ENCODE measurements at regions not wholly inside any gene's neighbourhood (a gene's known extent, or its start where the extent isn't known, plus 50 kb on each side); places are given as distances from the start of the nearest gene placed in this dataset.

DNA sequence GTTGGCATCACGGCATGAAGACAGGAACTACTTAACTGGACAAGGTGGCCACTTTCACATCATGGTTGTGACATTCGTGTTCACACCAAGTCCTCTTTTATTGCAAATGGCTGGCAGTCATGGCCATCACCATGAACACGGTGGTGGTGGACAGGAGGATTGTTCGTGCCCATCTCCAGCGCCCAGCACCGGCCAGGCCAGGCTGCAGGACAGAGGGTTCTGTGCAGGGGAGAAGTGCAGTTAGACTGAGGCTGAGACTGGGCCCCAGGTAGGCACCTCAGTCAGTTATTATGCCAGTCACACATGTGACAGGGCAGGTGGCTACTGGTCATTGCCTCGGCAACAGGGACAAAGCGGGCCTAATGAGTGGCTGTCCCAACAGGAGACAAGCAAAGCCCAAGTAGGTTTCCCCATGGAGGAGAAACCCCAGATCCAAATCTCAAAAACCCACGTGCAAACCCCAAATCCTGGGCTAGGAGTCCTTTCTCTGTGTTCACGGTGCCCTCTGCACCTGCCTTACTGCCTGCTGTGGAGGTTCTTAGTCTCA lies 468.1 kb upstream of the MYT1L start:
- H3K36me3 ChIP-seq (ENCODE audit: insufficient read depth, low read length), result no peaks in the 10 kb centered on the region
- no peaks in the 10 kb centered on the region for H3K4me1 Mint-ChIP-seq
- H3K27ac ChIP-seq (ENCODE audit: low read depth, low read length), result no peak overlapping the region
- ChIA-PET POLR2A (no interaction called here), CTCF (no interaction called here)
- peaks cover 0 to 5% (median 0%) of the 10 kb centered on the region in 5 donors for H3K9me3 Mint-ChIP-seq
- no peaks in the 10 kb centered on the region for H3K27me3 Mint-ChIP-seq
- no peak overlapping the region for H3K4me3 ChIP-seq (ENCODE audit: low read length)
- no peaks in the 10 kb centered on the region for H3K9me3 ChIP-seq (ENCODE audit: low read length)
- H3K36me3 Mint-ChIP-seq, result no peaks in the 10 kb centered on the region
- H3K4me3 Mint-ChIP-seq, result no peak overlapping the region
- no peak for DNase-seq
- no peaks in the 10 kb centered on the region for H3K27me3 ChIP-seq (ENCODE audit: insufficient read depth, low read length, poor library complexity, severe bottlenecking)
- H3K27ac Mint-ChIP-seq, result no peak overlapping the region
- no peaks in the 10 kb centered on the region for H3K4me1 ChIP-seq (ENCODE audit: insufficient read depth, low read length)

DNA sequence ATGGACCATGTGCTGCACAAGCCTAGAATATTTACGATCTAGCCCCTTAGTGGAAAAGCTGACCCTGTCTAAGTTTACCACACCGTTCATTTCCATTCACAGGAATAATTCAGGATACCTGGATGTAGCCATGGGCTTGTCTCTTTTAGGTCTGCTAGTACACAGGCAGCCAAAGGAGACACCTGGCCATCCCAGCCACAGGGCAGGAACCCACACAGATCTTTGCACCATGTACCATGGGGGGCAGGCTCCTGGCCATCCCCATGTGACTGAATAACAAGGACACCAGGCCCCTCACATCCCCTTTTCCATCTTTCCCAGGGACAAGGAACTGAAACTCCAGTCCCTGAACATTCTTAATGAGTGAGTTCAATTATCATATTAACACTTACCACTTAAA lies 467.3 kb upstream of the MYT1L start:
- Histone ChIP-seq H3K4me1 (ENCODE audit: insufficient read depth, low read length) (no peaks in the 10 kb centered on the region), H3K27me3 (ENCODE audit: insufficient read depth, low read length, poor library complexity, severe bottlenecking) (no peaks in the 10 kb centered on the region), H3K9me3 (ENCODE audit: low read length) (no peaks in the 10 kb centered on the region), H3K36me3 (ENCODE audit: insufficient read depth, low read length) (no peaks in the 10 kb centered on the region), H3K4me3 (ENCODE audit: low read length) (no peak overlapping the region), H3K27ac (ENCODE audit: low read depth, low read length) (no peak overlapping the region)
- no peaks in the 10 kb centered on the region for H3K4me1 Mint-ChIP-seq
- ChIA-PET CTCF (no interaction called here), POLR2A (no interaction called here)
- peaks cover 0 to 7% (median 0%) of the 10 kb centered on the region in 5 donors for H3K9me3 Mint-ChIP-seq
- no peak for DNase-seq
- H3K27ac Mint-ChIP-seq, result no peak overlapping the region
- no peaks in the 10 kb centered on the region for H3K36me3 Mint-ChIP-seq
- peaks cover 0 to 4% of the 10 kb centered on the region in 2 donors for H3K27me3 Mint-ChIP-seq
- H3K4me3 Mint-ChIP-seq, result no peak overlapping the region

DNA sequence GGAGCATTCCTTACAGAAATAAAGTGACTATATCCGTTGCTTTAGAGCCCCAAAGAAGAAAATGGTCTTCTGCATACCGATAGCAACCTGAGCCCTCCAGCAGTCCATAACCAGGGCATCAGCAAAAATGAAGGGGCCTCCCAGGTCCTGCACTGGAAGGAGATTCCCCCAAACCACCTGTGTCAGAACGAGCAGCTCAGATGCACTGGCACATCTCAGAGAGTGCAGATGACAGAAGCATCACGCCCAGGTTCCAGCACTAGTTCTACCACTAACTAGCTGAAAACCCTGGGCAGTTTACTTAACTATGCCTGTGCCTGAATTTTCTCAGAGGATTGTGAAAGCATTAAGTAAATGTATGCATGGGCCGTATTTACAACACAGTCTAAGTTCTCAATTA lies 466.7 kb upstream of the MYT1L start:
- no peak for DNase-seq
- ChIA-PET CTCF (no interaction called here), POLR2A (no interaction called here)
- H3K9me3 Mint-ChIP-seq, result peaks cover 0 to 7% (median 0%) of the 10 kb centered on the region in 5 donors
- Histone ChIP-seq H3K27ac (ENCODE audit: low read depth, low read length) (no peak overlapping the region), H3K9me3 (ENCODE audit: low read length) (no peaks in the 10 kb centered on the region), H3K4me1 (ENCODE audit: insufficient read depth, low read length) (no peaks in the 10 kb centered on the region), H3K36me3 (ENCODE audit: insufficient read depth, low read length) (no peaks in the 10 kb centered on the region), H3K4me3 (ENCODE audit: low read length) (no peak overlapping the region), H3K27me3 (ENCODE audit: insufficient read depth, low read length, poor library complexity, severe bottlenecking) (no peaks in the 10 kb centered on the region)
- no peaks in the 10 kb centered on the region for H3K4me1 Mint-ChIP-seq
- no peak overlapping the region for H3K4me3 Mint-ChIP-seq
- peaks cover 0 to 5% of the 10 kb centered on the region in 2 donors for H3K27me3 Mint-ChIP-seq
- H3K27ac Mint-ChIP-seq, result no peak overlapping the region
- no peaks in the 10 kb centered on the region for H3K36me3 Mint-ChIP-seq

- no peaks in the 10 kb centered on the region for H3K9me3 ChIP-seq (ENCODE audit: low read length)
- POLR2A ChIA-PET, result no interaction called here
Measured at GRCh38 chr2:2796207-2796606, 465.1 kb upstream of the MYT1L start.

GRCh38 chr2:2795438-2796091 lies 464.5 kb upstream of the MYT1L start:
- Histone ChIP-seq H3K36me3 (ENCODE audit: insufficient read depth, low read length) (no peaks in the 10 kb centered on the region), H3K27me3 (ENCODE audit: insufficient read depth, low read length, poor library complexity, severe bottlenecking) (no peaks in the 10 kb centered on the region), H3K4me3 (ENCODE audit: low read length) (no peak overlapping the region), H3K27ac (ENCODE audit: low read depth, low read length) (no peak overlapping the region), H3K4me1 (ENCODE audit: insufficient read depth, low read length) (no peaks in the 10 kb centered on the region), H3K9me3 (ENCODE audit: low read length) (no peaks in the 10 kb centered on the region)
- Mint-ChIP-seq H3K9me3 (peaks cover 0 to 6% (median 0%) of the 10 kb centered on the region in 5 donors), H3K27ac (no peak overlapping the region), H3K4me1 (no peaks in the 10 kb centered on the region), H3K27me3 (peaks cover 5% of the 10 kb centered on the region in 2 donors), H3K4me3 (no peak overlapping the region), H3K36me3 (no peaks in the 10 kb centered on the region)
- no peak for DNase-seq
- ChIA-PET CTCF (no interaction called here), POLR2A (no interaction called here)

More at GRCh38 chr2:2796207-2796606, 465.1 kb upstream of the MYT1L start:
- H3K27me3 ChIP-seq (ENCODE audit: insufficient read depth, low read length, poor library complexity, severe bottlenecking), result no peaks in the 10 kb centered on the region
- no peak overlapping the region for H3K27ac ChIP-seq (ENCODE audit: low read depth, low read length)
- Mint-ChIP-seq H3K4me3 (no peak overlapping the region), H3K27ac (no peak overlapping the region), H3K9me3 (peaks cover 0 to 7% (median 0%) of the 10 kb centered on the region in 5 donors), H3K36me3 (no peaks in the 10 kb centered on the region), H3K4me1 (no peaks in the 10 kb centered on the region), H3K27me3 (peaks cover 1 to 5% of the 10 kb centered on the region in 2 donors)
- CTCF ChIA-PET, result no interaction called here
- no peaks in the 10 kb centered on the region for H3K4me1 ChIP-seq (ENCODE audit: insufficient read depth, low read length)
- no peaks in the 10 kb centered on the region for H3K36me3 ChIP-seq (ENCODE audit: insufficient read depth, low read length)
- no peak for DNase-seq
- H3K4me3 ChIP-seq (ENCODE audit: low read length), result no peak overlapping the region

DNA sequence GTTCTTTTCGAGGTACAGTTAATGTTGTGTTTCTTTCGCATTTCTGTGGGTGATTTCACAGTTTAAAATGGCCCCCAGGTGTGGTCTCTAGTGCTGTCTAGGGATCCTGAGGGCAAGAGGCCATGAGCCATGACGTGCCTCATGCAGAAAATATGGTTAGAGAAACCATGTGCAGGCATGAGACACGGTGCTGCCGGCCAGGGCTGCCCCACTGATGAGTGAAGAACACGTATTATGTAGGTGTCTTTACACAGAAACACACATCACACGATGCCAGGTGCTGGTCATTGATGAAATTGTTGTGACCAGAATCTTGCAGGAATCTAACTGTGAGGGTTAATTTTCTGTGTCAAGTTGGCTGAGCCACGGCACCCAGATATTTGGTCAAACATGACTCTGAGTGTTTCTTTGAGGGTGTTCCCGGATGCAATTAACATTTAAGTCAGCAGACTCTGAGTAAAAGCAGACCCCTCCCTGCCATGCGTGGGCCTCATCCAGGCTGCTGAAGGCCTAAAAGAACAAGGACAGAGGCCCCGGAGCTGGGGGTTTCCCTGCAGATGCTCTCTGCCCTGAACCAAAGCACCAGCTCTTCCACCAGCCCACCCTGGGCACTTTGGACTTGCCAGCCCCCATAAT lies 463.0 kb upstream of the MYT1L start:
- Mint-ChIP-seq H3K4me3 (no peak overlapping the region), H3K4me1 (no peaks in the 10 kb centered on the region), H3K9me3 (peaks cover 0 to 6% (median 0%) of the 10 kb centered on the region in 5 donors), H3K36me3 (no peaks in the 10 kb centered on the region), H3K27me3 (peaks cover 5% of the 10 kb centered on the region in 2 donors), H3K27ac (no peak overlapping the region)
- ChIA-PET CTCF (no interaction called here), POLR2A (no interaction called here)
- Histone ChIP-seq H3K27ac (ENCODE audit: low read depth, low read length) (no peak overlapping the region), H3K4me3 (ENCODE audit: low read length) (no peak overlapping the region), H3K9me3 (ENCODE audit: low read length) (no peaks in the 10 kb centered on the region), H3K27me3 (ENCODE audit: insufficient read depth, low read length, poor library complexity, severe bottlenecking) (no peaks in the 10 kb centered on the region), H3K36me3 (ENCODE audit: insufficient read depth, low read length) (no peaks in the 10 kb centered on the region), H3K4me1 (ENCODE audit: insufficient read depth, low read length) (no peaks in the 10 kb centered on the region)
- no peak for DNase-seq

GRCh38 chr2:2793514-2793913 lies 462.4 kb upstream of the MYT1L start:
- Mint-ChIP-seq H3K9me3 (peaks cover 0 to 6% (median 0%) of the 10 kb centered on the region in 5 donors), H3K27ac (no peak overlapping the region)
- POLR2A ChIA-PET, result no interaction called here

DNA sequence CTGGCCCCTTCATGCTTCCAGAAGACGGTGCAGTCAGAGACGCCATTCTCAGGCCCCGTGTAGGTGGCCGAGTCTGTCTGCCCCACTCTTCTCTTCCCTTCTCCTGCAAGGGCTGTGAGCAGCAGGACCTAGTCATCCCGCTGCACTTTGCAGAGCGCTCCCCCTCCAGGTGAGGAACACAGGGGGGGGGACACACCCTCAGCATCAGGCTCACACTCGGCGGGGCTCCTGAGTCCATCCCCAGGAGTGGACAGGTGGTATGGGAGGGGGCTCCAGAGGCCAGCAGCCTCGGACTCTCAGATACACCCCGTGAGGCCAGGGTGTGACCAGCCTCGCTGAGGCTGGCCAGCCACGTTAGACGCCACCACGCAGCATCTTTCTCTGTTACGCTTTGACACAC lies 460.5 kb upstream of the MYT1L start:
- Histone ChIP-seq H3K4me3 (ENCODE audit: low read length) (no peak overlapping the region), H3K27ac (ENCODE audit: low read depth, low read length) (no peak overlapping the region), H3K9me3 (ENCODE audit: low read length) (no peaks in the 10 kb centered on the region), H3K36me3 (ENCODE audit: insufficient read depth, low read length) (no peaks in the 10 kb centered on the region), H3K4me1 (ENCODE audit: insufficient read depth, low read length) (no peaks in the 10 kb centered on the region), H3K27me3 (ENCODE audit: insufficient read depth, low read length, poor library complexity, severe bottlenecking) (no peaks in the 10 kb centered on the region)
- Mint-ChIP-seq H3K36me3 (no peaks in the 10 kb centered on the region), H3K27me3 (peaks cover 5 to 6% of the 10 kb centered on the region in 2 donors), H3K9me3 (peaks cover 0 to 4% (median 0%) of the 10 kb centered on the region in 5 donors), H3K4me1 (no peaks in the 10 kb centered on the region), H3K27ac (no peak overlapping the region), H3K4me3 (no peak overlapping the region)
- POLR2A ChIA-PET, result no interaction called here
- no peak for DNase-seq
- CTCF ChIA-PET, result no interaction called here

More at GRCh38 chr2:2793514-2793913, 462.4 kb upstream of the MYT1L start:
- no peaks in the 10 kb centered on the region for H3K4me1 ChIP-seq (ENCODE audit: insufficient read depth, low read length)
- no peak for DNase-seq
- H3K27ac ChIP-seq (ENCODE audit: low read depth, low read length), result no peak overlapping the region
- H3K27me3 ChIP-seq (ENCODE audit: insufficient read depth, low read length, poor library complexity, severe bottlenecking), result no peaks in the 10 kb centered on the region
- Mint-ChIP-seq H3K27me3 (peaks cover 5% of the 10 kb centered on the region in 2 donors), H3K36me3 (no peaks in the 10 kb centered on the region), H3K4me1 (no peaks in the 10 kb centered on the region), H3K4me3 (no peak overlapping the region)
- H3K36me3 ChIP-seq (ENCODE audit: insufficient read depth, low read length), result no peaks in the 10 kb centered on the region
- CTCF ChIA-PET, result no interaction called here
- H3K4me3 ChIP-seq (ENCODE audit: low read length), result no peak overlapping the region
- H3K9me3 ChIP-seq (ENCODE audit: low read length), result no peaks in the 10 kb centered on the region
